ENCODE measurements at regions not wholly inside any gene's neighbourhood (a gene's known extent, or its start where the extent isn't known, plus 50 kb on each side); places are given as distances from the start of the nearest gene placed in this dataset.
"Not testable (repeated sequence)": the region's sequence is repeated elsewhere in the genome, so short reads cannot be mapped to it uniquely, and the experiment has no call there.

DNA sequence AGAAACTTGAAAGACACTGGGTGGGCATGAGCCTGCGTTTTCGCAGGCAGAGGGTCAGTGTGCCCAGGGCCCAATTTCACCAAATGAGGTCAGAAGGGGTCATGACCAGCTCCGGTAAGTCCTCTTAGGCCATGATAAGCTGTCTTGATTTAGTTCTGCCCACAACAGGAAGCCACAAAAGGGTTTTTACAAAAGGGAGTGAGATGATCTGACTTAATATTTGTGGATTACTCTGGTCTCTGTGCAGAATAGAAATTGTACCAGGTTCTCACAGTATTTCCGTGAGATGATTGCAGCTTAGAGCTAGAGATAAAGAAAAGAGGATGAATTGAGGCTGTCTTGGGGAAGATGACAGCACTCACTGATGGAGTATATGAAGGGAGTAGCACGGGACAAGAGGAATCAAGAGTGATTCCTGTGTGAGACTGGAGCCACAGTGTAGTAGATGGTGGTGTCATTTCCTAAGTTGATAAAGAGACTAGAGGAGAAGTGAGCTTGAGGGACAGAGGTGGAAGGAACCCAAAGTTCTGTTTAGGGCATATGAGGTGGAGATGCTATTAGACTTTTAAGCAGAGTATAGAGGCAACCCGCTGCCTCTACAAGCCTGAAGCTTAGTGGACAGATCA, 288.3 kb upstream of the AMIGO2 start:
- DNase-seq: peak; percentile 42

DNA sequence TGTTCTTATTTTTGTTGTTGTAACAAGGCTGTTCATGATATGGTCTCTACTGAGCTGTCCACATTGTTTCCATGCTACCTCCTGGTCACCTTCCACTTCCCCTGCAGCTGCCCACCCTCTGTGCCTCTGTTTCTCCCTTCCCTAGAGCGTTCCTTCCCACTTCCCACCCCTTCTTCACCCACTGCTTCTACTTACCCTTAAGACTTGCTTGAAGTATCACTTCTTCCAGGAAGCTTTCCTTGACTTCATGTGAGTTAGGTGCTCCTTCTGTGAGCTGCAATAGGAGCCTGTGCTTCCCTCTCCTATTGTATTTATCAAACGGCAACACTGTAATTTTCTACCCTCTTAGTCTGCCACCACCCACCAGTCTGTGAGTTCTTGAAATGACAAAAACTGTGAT, 286.8 kb upstream of the AMIGO2 start:
- DNase-seq: no peak

DNA sequence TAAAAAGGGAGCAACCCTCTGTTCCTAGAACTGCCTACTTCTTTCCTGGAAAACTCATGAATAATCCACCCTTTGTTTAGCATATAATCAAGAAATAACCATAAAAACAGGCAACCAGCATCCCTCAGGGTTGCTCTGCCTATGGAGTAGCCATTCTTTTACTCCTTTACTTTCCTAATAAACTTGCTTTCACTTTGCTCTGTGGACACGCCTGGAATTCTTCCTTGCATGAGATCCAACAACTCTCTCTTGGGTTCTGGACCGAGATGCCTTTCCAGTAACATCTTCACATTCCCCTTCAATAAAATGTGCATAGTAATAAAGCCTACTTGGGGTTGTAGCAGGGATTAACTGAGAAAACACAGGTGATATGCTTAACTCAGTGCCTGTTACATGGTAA, 286.4 kb upstream of the AMIGO2 start:
- no peak for DNase-seq

DNA sequence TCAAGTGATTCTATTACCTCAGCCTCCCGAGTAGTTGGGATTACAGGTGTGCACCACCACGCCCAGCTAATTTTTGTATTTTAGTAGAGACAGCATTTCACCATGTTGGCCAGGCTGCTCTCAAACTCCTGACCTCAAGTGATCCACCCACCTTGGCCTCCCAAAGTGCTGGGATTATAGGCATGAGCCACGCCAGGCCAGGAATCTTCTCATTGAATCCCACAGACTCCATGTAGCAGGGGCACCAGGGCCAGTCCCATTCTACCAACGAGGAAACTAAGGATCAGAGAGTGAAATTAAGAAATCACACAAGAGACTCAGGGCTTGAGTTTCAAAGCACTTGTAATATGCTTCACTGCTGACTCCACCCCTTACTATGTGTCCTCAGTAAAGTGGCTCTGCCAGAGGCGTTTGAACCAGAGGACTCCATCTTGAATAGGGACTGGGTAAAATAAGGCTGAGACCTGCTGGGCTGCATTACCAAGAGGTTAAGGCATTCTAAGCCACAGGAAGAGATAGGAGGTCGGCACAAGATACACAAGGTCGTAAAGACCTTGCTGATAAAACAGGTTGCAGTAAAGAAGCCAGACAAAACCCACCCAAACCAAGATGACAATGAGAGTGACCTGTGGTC, 285.8 kb upstream of the AMIGO2 start:
- DNase-seq: peak; percentile 13

DNA sequence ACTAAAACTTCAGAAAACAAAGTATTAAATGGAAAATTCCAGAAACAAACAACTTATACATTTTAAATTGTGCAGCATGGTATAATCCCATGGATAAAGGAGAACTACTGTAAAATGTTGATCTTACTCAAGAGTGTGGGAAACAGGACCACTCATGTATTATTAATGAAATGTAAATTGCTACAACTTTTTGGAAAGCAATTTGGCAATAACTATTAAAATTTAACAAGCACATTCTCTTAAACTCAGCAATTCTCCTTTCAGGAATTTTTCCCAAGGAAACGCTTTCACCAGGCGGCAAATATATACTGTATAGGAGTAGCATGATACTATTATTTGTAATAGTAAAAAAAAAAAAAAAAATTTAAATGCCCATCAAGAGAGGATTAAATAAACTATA, 284.5 kb upstream of the AMIGO2 start:
- no peak for DNase-seq

DNA sequence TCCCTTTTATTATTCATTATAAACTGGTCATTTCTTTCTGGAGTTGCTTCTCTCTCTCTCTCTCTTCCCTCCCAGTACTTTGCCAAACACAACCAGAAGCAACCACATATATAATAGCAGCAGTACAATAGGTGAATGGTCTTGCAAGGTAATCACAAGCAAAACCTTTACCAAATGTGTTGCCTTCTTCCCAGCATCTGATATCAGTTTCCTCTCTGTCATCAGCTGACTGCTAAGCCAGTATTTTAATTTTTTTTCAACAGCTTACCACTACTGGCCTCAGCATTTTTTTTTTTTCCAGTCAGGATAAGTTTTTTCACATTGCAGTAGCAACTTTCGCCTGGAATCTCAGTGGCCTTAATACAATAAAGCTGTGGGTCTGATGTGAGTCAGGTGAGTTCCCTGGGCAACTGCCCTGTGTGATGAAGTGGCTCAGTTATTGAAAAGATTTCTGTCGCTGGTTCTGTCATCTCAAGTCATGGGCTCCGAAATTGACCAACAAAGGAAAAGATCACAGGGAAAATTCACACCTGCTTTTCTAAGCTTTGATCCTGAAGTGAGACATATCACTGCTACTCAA, 282.5 kb upstream of the AMIGO2 start:
- peak; percentile 50 for DNase-seq

DNA sequence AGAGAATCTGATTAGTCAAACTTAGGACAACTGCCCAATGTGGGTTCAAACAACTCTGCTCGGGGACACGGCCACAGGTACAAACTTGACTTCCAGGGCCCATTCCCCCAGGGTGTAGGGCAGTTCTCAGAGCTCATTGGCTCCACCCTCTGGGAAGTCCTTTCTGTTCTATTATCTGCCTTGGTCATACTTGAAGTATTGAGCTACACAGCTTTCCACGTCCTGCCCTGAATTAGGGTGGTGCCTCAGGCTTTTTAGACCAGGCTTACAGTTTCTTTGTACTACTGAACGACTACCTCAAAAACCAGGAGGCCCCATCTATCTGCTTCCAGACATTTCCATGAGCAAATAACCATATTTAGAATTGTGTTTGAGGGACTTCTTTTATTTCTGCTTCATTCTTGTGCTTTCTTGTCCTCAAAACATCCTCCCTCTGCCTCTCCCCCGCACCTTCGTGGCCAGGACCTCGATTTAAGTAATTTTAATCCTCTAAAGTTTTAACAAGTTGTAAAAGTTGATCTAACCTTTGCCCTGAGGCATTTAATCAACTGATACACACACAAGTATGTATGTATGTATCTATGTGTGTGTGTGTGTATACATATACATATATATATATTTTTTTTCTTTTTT, 281.7 kb upstream of the AMIGO2 start:
- peak; percentile 65 for DNase-seq

DNA sequence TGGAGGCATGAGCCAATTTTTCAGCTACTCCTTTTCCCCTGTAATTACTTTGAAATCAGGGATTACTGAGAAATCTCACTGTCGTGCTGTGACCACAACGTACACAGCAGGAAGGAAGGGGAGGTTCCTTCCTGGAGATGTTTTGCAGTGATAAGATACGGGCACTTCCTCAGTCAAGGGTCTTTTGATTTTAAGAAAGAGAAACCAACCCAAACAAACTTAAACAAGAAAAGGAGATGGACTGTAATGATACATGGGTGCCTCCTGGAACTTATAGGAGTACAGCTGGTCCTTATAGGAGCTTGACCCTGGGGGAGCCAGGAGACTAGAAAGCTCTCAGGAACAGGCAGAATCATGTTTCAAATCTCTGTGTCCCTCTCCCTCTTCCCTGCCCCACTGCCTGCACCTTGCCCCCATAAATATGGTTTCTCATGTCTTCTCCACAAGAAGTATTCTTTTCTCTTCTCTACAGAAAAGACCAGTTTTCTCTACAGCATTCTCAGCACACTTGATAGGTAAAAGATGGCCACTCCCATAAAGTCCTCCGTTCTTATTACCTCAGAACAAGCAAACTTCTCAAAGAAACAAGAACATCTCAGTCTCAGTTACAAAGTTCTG, 281.1 kb upstream of the AMIGO2 start:
- peak; percentile 83 for DNase-seq

DNA sequence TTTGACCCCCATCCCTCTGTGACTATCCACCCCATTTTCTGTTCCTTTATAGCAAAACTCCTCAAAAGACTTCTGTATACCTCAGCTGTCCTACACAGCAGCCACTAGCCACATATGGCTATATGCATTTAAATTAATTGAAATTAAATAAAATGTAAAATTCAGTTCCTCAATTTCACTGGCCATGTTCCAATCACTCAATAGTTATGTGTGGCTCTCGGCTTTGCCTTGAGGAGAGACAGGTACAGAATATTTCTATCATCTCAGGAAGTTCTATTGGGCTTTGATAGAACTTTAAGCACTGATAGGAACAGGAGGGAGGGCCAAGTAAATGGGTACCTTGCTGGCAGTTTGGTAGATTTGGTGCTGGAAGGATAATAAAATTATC, 280.3 kb upstream of the AMIGO2 start:
- no peak for DNase-seq

DNA sequence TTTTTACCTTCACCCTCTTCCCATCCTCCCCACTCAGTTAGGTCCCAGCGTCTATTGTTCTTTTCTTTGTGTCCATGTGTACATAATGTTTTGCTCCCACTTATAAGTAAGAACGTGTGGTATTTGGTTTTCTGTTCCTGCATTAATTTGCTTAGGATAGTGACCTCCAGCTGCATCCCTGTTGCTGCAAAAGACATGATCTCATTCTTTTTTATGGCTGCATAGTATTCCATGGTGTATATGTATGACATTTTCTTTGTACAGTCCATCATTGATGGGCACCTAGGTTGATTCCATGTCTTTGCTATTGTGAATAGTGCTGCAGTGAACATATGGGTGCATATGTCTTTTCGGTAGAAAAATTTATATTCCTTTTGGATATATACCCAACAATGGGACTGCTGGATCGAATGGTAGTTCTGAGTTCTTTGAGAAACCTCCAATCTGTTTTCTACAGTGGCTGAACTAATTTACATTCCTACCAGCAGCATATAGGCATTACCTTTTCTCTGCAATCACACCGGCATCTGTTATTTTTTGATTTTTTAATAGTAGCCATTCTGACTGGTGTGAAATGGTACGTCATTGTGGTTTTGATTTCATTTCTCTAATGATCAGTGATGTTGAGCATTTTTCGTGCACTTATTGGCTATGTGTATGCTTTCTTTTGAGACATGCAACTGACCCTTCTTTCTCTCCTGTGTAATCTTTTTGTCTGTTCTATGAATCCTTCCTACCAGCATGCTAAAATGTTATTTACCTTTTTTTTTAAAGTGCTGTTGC, 279.7 kb upstream of the AMIGO2 start:
- peak; percentile 28 for DNase-seq

DNA sequence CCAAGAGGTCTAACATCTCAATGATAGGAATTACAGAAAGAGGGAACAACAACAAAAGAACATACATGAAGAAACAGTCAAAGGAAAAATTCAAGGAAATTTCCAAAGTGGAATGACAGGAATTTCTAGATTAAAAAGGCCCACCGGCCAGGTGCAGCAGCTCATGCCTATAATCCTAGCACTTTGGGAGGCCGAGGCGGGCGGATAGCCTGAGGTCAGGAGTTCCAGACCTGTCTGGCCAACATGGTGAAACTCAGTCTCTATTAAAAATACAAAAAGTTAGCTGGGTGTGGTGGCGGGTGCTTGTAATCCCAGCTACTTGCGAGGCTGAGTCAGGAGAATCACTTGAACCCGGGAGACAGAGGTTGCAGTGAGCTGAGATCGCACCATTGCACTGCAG, 277.2 kb upstream of the AMIGO2 start:
- not testable (repeated sequence) for DNase-seq

DNA sequence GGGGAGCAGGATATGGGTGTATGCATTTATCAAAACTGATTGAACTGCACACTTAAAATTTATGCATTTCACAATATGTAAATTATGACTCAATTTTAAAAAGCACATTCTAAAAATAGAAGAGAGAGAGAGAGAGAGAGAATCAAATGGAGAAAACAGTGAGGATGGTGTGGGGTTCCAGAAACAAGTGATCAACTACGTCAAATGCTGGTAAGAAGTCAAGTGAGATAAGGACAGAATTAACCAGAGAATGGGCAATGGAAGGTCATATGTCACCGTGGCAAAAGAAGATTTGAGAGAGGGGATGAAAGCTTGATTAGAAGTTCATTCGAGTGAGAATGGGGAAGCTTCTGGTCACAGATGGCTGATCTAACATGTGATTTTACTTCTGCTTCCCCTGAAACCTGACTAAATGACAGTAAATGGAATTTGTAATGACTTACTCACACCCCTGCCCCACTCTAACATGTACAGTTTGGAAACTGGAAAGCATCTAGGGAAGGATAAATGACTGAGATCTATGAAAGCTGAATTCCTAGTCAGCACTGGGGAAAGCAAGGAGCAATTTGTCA, 276.5 kb upstream of the AMIGO2 start:
- DNase-seq: peak; percentile 30

DNA sequence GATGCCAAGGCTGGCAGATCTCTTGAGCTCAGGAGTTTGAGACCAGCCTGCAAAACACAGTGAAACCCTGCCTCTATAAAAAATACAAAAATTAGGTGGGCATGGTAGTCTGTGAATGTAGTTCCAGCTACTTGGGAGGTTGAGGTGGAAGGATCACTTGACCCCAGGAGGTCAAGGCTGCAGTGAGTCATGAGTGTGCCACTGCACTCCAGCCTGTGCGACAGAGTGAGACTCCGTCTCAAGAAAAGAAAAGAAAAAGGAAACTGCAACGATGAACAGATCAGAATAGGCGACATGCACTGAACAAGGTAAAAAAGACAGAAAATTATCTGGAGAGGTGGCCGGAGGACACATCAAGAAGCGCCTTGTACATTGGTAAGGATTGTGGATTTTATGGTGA, 273.7 kb upstream of the AMIGO2 start:
- no peak for DNase-seq

DNA sequence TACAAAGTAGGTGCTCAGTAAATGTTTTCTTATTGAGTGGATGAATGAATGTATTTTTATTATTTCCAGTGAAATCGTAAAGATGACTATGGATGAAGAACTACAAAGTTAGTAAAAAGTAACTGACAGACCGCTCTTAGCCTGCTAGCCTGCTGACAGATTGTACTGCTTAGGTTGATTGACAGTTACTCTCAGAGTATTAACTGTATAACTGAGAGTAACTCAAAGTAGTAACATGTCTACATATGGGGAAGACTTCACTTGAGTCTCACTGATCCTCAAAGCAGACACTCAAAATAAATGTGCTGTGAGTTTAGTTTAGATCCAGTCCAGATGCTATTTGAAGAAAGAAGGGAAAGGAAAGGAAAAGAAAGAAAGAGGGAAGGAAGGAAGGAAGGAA, 272.3 kb upstream of the AMIGO2 start:
- DNase-seq: no peak

DNA sequence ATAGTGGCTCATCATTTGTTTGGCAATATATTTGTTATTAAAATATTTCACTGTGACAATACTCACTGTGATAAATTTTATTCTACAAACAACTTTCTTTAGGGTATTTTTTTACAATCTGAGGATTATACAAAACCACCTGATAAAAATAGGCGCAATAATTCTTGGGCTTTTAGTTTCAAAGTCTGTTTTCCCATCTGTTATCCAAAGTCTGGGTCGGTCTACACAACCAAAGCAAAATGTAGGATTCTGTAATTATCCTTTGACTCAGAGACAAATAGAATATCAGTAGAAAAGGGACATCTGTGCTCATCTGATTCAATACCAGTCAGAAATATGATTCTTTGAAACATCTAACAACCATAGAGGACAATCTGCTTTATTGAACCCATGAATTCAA, 271.8 kb upstream of the AMIGO2 start:
- DNase-seq: no peak

DNA sequence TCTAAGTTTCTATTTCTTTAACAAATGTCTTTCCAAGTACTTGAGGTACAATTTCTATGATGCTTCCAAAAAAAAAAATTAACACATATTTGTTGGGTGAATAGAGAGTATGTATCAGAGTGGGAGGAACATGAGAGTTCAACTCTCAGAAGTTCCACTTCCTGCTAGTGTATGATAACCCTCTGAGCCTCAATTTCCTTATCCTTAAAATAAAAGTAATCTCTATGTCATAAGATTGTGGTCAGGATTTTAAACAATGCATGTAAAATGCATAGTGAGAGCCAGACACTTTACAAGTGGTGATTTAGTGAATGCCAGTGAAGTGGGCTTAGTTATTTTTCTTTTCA, 270.3 kb upstream of the AMIGO2 start:
- no peak for DNase-seq

DNA sequence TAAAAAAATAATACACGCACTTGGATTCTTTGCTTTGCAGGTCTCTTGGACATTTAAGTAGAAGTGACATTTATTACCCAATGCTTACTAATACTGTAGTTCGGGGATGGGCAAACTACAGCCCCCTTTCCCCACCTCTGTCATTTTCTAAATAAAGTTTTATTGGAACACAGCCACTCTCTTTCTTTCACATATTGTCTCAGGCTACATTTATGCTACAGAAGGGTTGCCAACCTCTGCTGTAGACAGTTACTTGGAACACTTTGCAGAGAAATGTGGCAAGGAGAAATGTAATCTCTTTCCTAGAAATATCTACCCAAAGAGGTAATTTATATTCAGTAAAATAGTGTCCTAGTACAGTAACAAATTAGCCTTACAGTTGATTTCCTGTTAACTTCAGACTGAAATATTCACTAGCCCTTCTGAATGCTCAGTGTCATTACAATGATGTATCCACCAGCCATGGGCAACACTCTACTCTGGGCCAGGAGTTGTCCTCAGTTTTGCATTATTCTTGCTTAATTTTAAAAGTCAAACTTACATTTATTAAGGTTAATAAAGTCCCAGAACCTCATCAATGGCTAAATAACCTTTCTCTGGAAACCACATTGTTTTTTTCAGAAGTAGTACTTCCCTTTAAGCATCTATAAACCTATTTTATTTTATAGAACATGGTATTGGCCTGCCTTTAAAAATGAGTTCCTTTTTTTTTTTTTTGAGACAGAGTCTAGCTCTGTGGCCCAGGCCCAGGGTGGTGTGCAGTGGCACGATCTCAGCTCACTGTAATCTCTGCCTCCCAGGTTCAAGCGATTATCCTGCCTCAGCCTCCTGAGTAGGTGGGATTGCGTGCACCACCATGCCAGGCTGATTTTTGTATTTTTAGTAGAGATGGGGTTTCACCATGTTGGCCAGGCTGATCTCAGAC, 269.6 kb upstream of the AMIGO2 start:
- no peak for DNase-seq

DNA sequence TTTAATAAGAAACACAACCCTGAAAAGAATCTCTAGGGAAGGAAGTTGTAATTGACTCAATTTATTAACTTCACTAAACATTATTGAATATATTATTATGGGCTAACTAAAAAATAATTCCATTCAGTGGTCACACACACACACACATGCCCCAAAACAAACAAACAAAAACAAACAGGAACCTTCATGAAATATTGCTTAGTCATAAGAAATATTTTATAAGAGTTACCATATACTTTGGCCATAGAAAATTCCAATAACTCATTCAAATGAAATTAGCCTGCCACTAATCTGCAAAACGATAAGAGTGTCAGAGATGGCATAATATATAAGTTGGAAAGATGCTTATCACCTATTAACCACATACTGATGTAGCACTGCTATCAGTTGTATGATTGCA, 268.4 kb upstream of the AMIGO2 start:
- DNase-seq: no peak

DNA sequence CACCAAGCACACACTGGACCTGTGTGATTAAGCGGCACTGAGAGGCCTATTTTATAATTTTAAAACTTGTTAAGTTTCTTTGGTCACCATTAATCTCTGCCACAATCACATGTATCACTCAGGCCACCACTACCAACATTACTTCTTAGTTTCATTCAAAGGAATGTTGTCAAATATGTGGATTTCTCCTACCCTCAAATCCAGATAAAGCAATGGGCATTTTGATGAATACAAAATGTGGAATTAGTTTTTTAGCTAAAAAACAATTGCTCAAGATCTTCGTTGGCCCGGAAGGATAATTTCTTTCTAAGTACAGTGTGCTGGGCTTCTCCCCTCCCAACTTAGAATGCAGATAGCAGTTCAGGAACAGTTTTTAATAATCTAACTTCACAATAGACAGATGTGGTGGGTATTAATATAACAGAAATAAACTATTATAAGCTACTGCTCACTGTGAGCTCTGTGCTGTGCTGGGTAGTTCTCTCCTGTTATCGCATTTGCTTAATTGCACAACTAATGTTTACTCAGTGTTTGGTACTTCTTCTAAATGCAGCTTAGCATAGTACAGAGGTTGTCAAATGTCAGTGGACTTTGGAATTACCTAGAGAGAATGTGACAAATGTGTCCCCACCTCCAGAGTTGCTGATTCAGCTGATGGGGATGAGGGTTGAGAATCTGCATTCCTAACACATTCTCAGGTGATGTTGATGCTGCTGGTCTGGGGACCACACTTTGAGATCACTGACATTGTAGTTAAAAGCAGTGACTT, 266.7 kb upstream of the AMIGO2 start:
- no peak for DNase-seq

DNA sequence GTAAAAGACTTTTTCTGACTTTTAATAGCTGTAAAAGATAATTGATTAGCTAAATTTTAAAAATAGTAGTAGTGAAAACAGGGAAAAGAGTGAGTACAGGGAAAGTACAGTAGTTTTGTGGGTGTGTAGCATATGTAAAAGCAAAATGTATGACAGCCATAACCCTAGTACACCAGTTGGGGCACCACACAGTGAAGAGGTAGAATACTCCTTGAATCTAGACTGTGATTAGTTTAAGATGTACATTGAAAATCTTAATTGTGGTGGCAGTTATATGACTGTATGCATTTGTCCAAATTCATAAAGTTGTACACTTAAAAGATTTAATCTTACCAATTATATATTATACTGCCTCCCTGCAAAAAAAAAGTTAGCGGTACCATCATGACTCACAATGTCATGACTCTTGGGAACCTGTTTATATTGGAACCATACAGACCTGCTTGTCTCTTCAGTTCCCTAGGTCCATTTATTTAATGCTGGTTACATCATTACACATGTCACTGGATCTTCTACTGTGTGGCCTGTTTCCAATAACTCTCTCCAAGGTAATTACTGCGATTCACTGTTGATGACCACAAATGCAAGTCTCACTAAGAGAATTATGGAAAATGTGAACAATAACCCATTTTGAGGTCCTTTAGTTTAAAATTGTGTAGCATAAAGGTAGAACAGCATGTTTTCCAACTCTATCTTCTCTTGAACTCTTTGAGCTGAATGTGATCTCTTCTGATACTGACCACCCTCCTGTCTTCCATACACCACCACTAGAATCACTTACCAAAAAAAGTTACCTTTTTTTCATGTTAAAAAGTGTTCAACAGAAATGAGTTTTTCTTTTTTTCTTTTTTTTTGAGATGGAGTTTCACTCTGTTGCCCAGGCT, 264.2 kb upstream of the AMIGO2 start:
- no peak for DNase-seq
